ENCODE measurements at regions not wholly inside any gene's neighbourhood (a gene's known extent, or its start where the extent isn't known, plus 50 kb on each side); places are given as distances from the start of the nearest gene placed in this dataset.

DNA sequence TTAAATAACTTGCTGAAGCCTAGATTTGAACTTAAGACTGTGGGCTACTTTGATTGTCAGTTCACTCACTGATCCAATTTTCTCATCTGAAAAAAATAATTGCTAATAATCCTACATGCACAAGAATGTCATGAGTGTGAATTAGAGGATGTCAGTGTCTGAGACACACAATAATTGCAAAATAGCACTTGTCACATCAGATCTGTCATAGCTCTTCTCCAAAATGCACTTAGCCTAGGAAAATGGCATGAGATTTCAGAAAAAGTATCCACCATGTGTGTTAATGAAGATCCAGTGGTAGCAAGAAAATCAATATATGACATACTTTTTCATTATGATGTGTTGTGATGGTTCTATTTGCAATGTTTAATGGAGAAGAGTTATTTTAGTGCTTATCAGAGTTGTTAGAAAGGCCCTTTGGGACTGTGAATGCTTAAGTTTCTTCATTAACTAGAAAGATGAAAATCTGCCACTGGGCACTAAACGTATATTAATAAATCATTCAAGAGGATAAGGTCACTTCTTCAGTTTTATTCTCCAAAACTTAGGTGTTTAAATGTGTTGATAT is 786.2 kb downstream of the C6orf118 start:
- no peak overlapping the region for H3K27ac ChIP-seq (ENCODE audit: low read depth, low read length)
- H3K4me1 ChIP-seq (ENCODE audit: insufficient read depth, low read length) = no peaks in the 10 kb centered on the region
- H3K4me3 ChIP-seq (ENCODE audit: low read length) = no peak overlapping the region
- no CpG with 5 or more reads among the region's 1 CpG for WGBS
- peaks cover 32% of the 10 kb centered on the region for H3K9me3 ChIP-seq (ENCODE audit: insufficient read depth, low read depth, low read length)
- no peak overlapping the region for H3K9ac ChIP-seq (ENCODE audit: low read depth, low read length)
- no peaks in the 10 kb centered on the region for H3K27me3 ChIP-seq (ENCODE audit: insufficient read depth, low read length)
- no peaks in the 10 kb centered on the region for H3K36me3 ChIP-seq (ENCODE audit: insufficient read depth, low read length)

DNA sequence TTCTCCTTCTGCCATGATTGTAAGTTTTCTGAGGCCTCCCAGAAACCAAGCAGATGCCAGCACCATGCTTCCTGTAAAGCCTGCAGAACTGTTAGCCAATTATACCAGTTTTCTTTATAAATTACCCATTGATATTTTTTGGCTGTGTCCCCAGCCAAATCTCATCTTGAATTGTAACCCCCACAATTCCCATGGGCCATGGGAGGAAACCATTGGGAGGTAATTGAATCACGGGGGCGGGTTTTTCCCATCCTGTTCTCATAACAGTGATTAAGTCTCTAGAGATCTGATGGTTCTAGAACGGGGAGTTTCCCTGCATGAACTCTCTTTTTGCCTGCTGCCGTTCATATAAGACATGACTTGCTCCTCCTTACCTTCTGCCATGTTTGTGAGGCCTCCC is 788.5 kb downstream of the C6orf118 start:
- H3K9ac ChIP-seq (ENCODE audit: low read depth, low read length) = no peak overlapping the region
- H3K27ac ChIP-seq (ENCODE audit: low read depth, low read length) = no peak overlapping the region
- no peaks in the 10 kb centered on the region for H3K36me3 ChIP-seq (ENCODE audit: insufficient read depth, low read length)
- no peaks in the 10 kb centered on the region for H3K27me3 ChIP-seq (ENCODE audit: insufficient read depth, low read length)
- no peak overlapping the region for H3K4me3 ChIP-seq (ENCODE audit: low read length)
- no peaks in the 10 kb centered on the region for H3K4me1 ChIP-seq (ENCODE audit: insufficient read depth, low read length)
- peaks cover 22% of the 10 kb centered on the region for H3K9me3 ChIP-seq (ENCODE audit: insufficient read depth, low read depth, low read length)
- 94% methylated on average over 4 of the region's 4 CpGs for WGBS

DNA sequence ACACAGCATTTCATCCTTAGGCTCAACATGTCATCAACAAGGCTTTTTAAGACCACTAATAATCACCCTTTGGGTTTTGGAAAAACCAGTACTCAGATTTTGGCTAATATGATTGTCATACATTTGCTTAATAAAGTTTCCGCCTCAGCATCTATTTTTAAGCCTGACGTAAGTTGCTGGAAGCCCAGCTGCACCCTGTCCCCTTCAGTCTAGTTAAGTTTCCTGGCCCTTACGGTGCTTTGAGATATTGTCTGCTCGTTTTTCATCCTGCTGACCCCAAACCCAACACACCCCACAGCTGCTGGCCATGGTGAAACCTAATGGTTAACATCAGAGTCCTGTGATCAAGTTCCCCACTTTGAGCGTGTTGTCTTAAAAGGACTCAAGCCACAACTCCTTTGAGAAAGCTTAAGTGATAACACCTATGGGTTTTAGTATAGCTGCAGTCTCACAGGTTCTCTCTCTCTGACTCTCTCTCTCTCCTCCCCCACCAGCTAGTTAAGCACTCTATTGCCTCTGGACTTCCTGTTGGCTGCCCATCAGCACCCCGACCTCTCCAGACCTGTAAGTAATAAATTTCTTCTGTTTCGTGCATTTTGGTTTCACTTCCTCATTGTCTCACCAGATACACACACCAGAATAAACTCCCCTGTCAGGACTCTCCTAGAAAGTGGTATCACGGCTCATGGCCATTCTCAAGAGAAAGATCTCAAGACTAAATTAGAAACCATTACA is 802.0 kb downstream of the C6orf118 start:
- Histone ChIP-seq H3K27ac (ENCODE audit: low read depth, low read length) (no peak overlapping the region), H3K27me3 (ENCODE audit: insufficient read depth, low read length) (no peaks in the 10 kb centered on the region), H3K9ac (ENCODE audit: low read depth, low read length) (no peak overlapping the region), H3K4me1 (ENCODE audit: insufficient read depth, low read length) (no peaks in the 10 kb centered on the region), H3K4me3 (ENCODE audit: low read length) (no peak overlapping the region), H3K9me3 (ENCODE audit: insufficient read depth, low read depth, low read length) (no peaks in the 10 kb centered on the region), H3K36me3 (ENCODE audit: insufficient read depth, low read length) (no peaks in the 10 kb centered on the region)
- 93% methylated on average over 8 of the region's 8 CpGs for WGBS

DNA sequence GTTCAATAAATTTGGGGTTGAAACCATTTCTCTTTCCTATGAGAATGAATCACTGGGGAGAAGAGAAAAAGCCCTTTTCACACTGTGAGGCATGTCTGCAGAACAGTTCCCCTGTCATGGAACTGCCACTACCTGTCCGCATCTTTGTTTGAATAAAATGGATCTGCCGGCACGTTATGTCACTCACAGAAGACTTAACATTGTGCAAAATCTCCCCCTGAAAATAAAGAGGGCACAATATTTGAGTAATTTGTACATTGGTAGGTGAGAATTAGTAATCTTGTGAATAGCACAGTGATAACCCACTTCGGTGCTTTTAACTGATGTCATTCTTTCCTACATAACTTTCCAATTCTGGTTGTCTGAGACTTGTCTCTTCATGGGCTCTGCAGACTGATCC is 804.0 kb downstream of the C6orf118 start:
- 92% methylated on average over 4 of the region's 4 CpGs for WGBS
- H3K4me3 ChIP-seq (ENCODE audit: low read length) = no peak overlapping the region
- H3K9ac ChIP-seq (ENCODE audit: low read depth, low read length) = no peak overlapping the region
- H3K9me3 ChIP-seq (ENCODE audit: insufficient read depth, low read depth, low read length) = no peaks in the 10 kb centered on the region
- no peak overlapping the region for H3K27ac ChIP-seq (ENCODE audit: low read depth, low read length)
- H3K27me3 ChIP-seq (ENCODE audit: insufficient read depth, low read length) = no peaks in the 10 kb centered on the region
- no peaks in the 10 kb centered on the region for H3K4me1 ChIP-seq (ENCODE audit: insufficient read depth, low read length)
- H3K36me3 ChIP-seq (ENCODE audit: insufficient read depth, low read length) = no peaks in the 10 kb centered on the region

DNA sequence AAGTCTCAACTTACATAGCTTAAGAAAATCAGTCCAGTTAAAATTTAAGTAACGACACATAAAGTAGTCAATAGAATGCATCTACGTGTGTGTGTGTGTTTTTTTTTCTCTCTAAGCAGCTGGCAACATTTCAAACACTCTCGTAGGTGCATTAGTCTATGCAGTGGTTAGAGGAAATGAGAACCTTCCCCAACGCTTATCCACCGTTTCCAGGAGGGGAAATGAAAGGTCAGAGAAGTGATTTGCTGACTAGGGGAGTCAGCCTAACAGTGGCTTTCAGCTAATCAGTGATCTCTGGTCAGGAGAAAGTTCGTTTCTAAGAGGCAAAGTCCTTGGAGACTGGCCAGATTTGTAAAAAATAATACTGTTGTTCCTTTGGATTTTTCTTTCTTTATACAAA is 806.6 kb downstream of the C6orf118 start:
- Histone ChIP-seq H3K27ac (ENCODE audit: low read depth, low read length) (no peak overlapping the region), H3K36me3 (ENCODE audit: insufficient read depth, low read length) (no peaks in the 10 kb centered on the region), H3K9me3 (ENCODE audit: insufficient read depth, low read depth, low read length) (no peaks in the 10 kb centered on the region), H3K27me3 (ENCODE audit: insufficient read depth, low read length) (no peaks in the 10 kb centered on the region), H3K4me1 (ENCODE audit: insufficient read depth, low read length) (no peaks in the 10 kb centered on the region), H3K9ac (ENCODE audit: low read depth, low read length) (no peak overlapping the region), H3K4me3 (ENCODE audit: low read length) (no peak overlapping the region)
- WGBS = 93% methylated on average over 6 of the region's 6 CpGs

DNA sequence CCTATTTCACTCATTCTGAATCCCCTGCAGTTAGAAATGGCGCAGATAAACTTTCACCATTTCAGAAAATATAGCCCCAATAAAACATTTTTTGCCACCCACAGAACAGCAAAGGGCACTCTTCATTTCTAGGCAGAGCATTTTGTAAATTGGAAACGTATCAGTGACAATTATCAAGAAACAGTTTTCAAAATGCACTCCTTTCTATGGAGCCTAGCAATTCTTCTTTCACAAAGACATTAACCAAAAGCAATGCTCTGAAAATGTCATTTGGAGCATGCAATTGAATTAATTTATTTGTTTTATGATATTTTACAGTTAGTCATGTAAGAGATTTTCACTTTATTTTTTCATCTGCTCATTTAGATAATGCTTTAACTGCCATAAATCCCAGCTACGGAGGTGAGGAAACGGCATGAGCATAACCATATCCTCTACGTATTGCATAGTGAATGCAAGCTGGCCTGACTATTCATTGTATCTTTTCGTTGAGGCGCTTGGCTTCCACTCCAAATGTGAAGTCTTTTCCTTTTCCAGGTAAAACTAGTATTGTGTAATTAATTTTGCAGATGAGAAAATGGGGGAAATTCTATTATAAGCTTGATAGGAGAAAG is 813.4 kb downstream of the C6orf118 start:
- Histone ChIP-seq H3K27ac (ENCODE audit: low read depth, low read length) (no peak overlapping the region), H3K4me1 (ENCODE audit: insufficient read depth, low read length) (no peaks in the 10 kb centered on the region), H3K27me3 (ENCODE audit: insufficient read depth, low read length) (no peaks in the 10 kb centered on the region), H3K4me3 (ENCODE audit: low read length) (no peak overlapping the region), H3K36me3 (ENCODE audit: insufficient read depth, low read length) (no peaks in the 10 kb centered on the region), H3K9ac (ENCODE audit: low read depth, low read length) (no peak overlapping the region), H3K9me3 (ENCODE audit: insufficient read depth, low read depth, low read length) (0 out of 2 replicates have a peak, but pooled peaks cover 3% of the 10 kb centered on the region)
- WGBS = 97% methylated on average over 7 of the region's 7 CpGs

DNA sequence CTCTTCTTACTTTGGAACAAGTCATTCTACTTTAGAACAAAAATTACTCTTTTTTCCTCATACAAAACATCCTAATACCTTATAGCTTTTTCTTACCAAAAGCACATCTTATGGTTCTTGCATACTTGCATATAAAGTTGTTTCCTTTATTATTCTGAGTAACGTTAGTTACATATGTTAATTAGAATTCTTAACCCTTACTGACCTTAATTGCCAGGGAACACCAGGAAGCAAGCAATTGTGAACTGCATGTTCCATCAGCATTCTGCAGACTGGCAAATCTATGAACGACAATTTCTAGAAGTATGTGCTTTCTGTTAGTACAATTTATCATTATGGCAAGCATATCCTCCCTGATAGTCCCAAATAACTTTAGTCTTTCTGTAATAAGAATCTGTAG is 831.0 kb downstream of the C6orf118 start:
- Histone ChIP-seq H3K4me1 (ENCODE audit: insufficient read depth, low read length) (peaks cover 38% of the 10 kb centered on the region), H3K27ac (ENCODE audit: low read depth, low read length) (peak overlapping the region; percentile 57), H3K4me3 (ENCODE audit: low read length) (no peak overlapping the region), H3K9ac (ENCODE audit: low read depth, low read length) (no peak overlapping the region), H3K27me3 (ENCODE audit: insufficient read depth, low read length) (no peaks in the 10 kb centered on the region), H3K9me3 (ENCODE audit: insufficient read depth, low read depth, low read length) (peaks cover 21% of the 10 kb centered on the region), H3K36me3 (ENCODE audit: insufficient read depth, low read length) (no peaks in the 10 kb centered on the region)
- WGBS = 25% methylated on average over 1 of the region's 2 CpGs

DNA sequence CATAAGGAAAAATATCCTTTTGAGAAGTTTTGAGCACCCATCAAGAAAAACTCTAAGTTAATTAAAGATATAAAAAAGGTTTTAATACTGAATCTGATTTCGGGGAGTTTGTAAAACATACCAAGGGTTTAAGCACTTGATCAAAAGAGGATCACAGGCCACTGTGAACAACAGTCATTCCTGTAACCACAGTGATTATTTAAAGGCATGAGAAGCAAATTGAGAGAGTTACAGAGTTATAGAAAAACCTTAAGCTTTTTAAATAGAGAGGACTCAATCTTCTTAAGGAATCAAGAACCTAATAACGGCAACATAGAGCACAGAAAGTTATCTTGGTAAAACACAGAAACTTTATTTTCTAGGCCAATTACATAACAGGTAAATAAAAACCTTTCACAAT is 831.6 kb downstream of the C6orf118 start:
- 65% methylated on average over 2 of the region's 2 CpGs for WGBS
- peaks cover 14% of the 10 kb centered on the region for H3K9me3 ChIP-seq (ENCODE audit: insufficient read depth, low read depth, low read length)
- H3K4me3 ChIP-seq (ENCODE audit: low read length) = no peak overlapping the region
- peaks cover 38% of the 10 kb centered on the region for H3K4me1 ChIP-seq (ENCODE audit: insufficient read depth, low read length)
- peak overlapping the region; percentile 57; the same call in 1 of the 2 replicates for H3K27ac ChIP-seq (ENCODE audit: low read depth, low read length)
- no peaks in the 10 kb centered on the region for H3K27me3 ChIP-seq (ENCODE audit: insufficient read depth, low read length)
- H3K9ac ChIP-seq (ENCODE audit: low read depth, low read length) = no peak overlapping the region
- H3K36me3 ChIP-seq (ENCODE audit: insufficient read depth, low read length) = no peaks in the 10 kb centered on the region

DNA sequence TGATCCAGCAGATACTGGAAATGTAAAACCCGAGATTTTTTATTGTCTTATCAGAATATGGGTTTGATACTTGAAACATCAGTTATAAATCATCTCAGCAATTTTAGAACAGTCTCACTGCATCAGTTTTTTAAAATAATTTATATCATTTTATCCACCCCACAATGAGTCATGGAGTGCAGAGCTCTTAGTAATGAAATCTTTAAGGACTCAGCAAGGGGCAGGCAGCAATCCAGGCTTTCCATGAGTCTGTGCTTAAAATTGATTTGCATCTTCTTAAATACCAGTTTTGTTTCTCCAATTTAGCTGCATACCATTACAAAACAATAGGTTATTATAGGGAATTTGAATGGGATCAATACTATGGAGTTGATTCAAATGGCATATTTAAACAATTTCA is 832.3 kb downstream of the C6orf118 start:
- Histone ChIP-seq H3K4me1 (ENCODE audit: insufficient read depth, low read length) (peaks cover 38% of the 10 kb centered on the region), H3K4me3 (ENCODE audit: low read length) (no peak overlapping the region), H3K27me3 (ENCODE audit: insufficient read depth, low read length) (no peaks in the 10 kb centered on the region), H3K9ac (ENCODE audit: low read depth, low read length) (no peak overlapping the region), H3K9me3 (ENCODE audit: insufficient read depth, low read depth, low read length) (peaks cover 7% of the 10 kb centered on the region), H3K36me3 (ENCODE audit: insufficient read depth, low read length) (no peaks in the 10 kb centered on the region), H3K27ac (ENCODE audit: low read depth, low read length) (peak overlapping the region; percentile 57; the same call in 1 of the 2 replicates)
- 100% methylated on average over 1 of the region's 1 CpG for WGBS

DNA sequence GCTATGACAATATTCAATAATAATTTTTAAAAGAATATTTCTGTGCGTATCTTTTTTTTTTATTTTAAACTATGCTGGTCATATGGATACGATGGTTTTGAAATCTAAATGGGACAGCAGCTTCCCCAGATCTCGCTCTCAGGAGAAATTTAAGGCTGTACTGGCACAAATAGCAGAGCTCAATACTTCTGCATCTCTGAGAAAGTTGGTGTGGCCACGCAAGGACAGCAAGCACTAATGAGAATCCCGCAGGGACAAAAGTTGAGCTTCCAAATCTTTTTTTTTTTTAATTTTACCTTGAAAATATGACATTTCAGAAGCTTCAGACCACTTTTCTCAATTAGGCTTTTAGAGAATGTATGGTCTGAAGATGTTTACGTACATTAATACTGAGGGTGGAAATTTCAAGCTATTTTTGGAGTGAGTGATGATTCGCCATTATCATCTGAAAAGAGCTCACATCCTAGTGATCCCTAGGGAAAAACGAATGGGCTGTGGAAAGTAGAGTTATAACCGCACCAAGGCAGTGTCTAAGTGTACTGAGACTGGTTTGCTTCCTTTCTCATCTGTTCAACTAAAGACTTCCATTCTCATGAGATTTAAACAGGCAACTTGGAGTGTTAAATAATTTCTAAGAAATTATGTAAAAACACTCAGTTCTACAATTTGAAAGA is 840.0 kb downstream of the C6orf118 start:
- no peaks in the 10 kb centered on the region for H3K27me3 ChIP-seq (ENCODE audit: insufficient read depth, low read length)
- H3K4me3 ChIP-seq (ENCODE audit: low read length) = no peak overlapping the region
- H3K27ac ChIP-seq (ENCODE audit: low read depth, low read length) = no peak overlapping the region
- H3K36me3 ChIP-seq (ENCODE audit: insufficient read depth, low read length) = no peaks in the 10 kb centered on the region
- 88% methylated on average over 9 of the region's 9 CpGs for WGBS
- no peaks in the 10 kb centered on the region for H3K9me3 ChIP-seq (ENCODE audit: insufficient read depth, low read depth, low read length)
- H3K4me1 ChIP-seq (ENCODE audit: insufficient read depth, low read length) = 0 out of 2 replicates have a peak, but pooled peaks cover 4% of the 10 kb centered on the region
- no peak overlapping the region for H3K9ac ChIP-seq (ENCODE audit: low read depth, low read length)

DNA sequence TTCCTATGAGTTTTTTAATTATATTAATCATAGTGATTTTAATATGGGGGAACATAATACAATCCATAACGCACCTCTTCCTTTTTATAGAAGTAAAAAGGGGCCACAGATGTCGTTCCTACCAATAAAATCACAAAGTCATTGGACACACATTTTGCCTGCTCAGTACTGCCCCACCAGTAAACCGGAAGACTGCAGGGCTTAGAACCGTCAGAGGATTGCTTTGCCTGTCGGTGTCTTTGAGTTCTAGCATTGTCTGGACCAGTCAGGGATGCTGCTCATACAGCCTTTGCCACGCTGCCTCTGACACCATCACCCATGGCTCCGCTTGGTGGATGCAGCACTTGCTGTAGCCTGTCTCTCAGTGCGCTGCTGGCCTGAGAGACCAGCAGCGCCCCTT is 853.6 kb downstream of the C6orf118 start:
- WGBS = 93% methylated on average over 9 of the region's 9 CpGs
- H3K9ac ChIP-seq (ENCODE audit: low read depth, low read length) = no peak overlapping the region

More for the DNA sequence above, 853.6 kb downstream of the C6orf118 start:
- Histone ChIP-seq H3K4me3 (ENCODE audit: low read length) (no peak overlapping the region), H3K4me1 (ENCODE audit: insufficient read depth, low read length) (no peaks in the 10 kb centered on the region), H3K36me3 (ENCODE audit: insufficient read depth, low read length) (no peaks in the 10 kb centered on the region), H3K9me3 (ENCODE audit: insufficient read depth, low read depth, low read length) (no peaks in the 10 kb centered on the region), H3K27ac (ENCODE audit: low read depth, low read length) (no peak overlapping the region), H3K27me3 (ENCODE audit: insufficient read depth, low read length) (no peaks in the 10 kb centered on the region)

All from HUES64 (cell line).